OCI-LY7 (cell line): ENCODE measurements at regions not wholly inside any gene's neighbourhood (a gene's known extent, or its start where the extent isn't known, plus 50 kb on each side); places are given as distances from the start of the nearest gene placed in this dataset.

Experiments used
- BruUV-seq: library from RNA; stranded (reverse); fragments of 400-500 nt; replicated peaks from 2 replicates; lab custom pipeline; 2021; lab: Mats Ljungman, UMichigan
- CTCF ChIA-PET: fragments of 300-600 bp; sonication (Branson Sonifier 250); formaldehyde crosslinking; loops from one replicate; lab custom pipeline; 2022; ENCODE audit warnings: antibody characterized with exemption; ENCODE audit not compliant: unreplicated experiment; lab: Charles Lee
- POLR2A ChIA-PET: fragments of 300-600 bp; sonication (Branson Sonifier 250); formaldehyde crosslinking; loops from one replicate; lab custom pipeline; 2022; ENCODE audit warnings: antibody characterized with exemption; lab: Charles Lee
- DNase-seq: peaks from one replicate; pipeline ENCODE4 v3.0.0-alpha.2; 2015; ENCODE audit warnings: low spot score
- H2AFZ ChIP-seq: fragments of 200-600 bp; sonication (generic), shearing (Covaris generic); 2 replicates; pipeline ENCODE4 v1.6.1; 2014; ENCODE audit warnings: mild to moderate bottlenecking, antibody characterized with exemption, low read length, moderate library complexity
- H3K27ac ChIP-seq: fragments of 200-600 bp; sonication (generic); 2 replicates; pipeline ENCODE4 v1.5.1; 2014; ENCODE audit warnings: mixed run types, low read depth, mild to moderate bottlenecking, moderate library complexity, low read length, inconsistent platforms; ENCODE audit not compliant: poor library complexity, severe bottlenecking
- H3K36me3 ChIP-seq: fragments of 200-600 bp; sonication (generic); 2 replicates; pipeline ENCODE4 v1.6.1; 2014; ENCODE audit warnings: mild to moderate bottlenecking, antibody characterized with exemption, low read length, moderate library complexity, mixed read lengths; ENCODE audit not compliant: insufficient read depth
- H3K4me1 ChIP-seq: fragments of 200-600 bp; sonication (generic); 2 replicates; pipeline ENCODE4 v1.5.1; 2014; ENCODE audit warnings: mild to moderate bottlenecking, low read length; ENCODE audit not compliant: insufficient read depth, poor library complexity, severe bottlenecking
- H3K4me2 ChIP-seq: fragments of 200-600 bp; sonication (generic); 2 replicates; pipeline ENCODE4 v1.6.1; 2014; ENCODE audit warnings: mild to moderate bottlenecking, low read length
- H3K4me3 ChIP-seq: fragments of 200-600 bp; sonication (generic); 2 replicates; pipeline ENCODE4 v1.5.1; 2014; ENCODE audit warnings: mild to moderate bottlenecking, low read depth, low read length; ENCODE audit not compliant: poor library complexity, severe bottlenecking
- H3K79me2 ChIP-seq: fragments of 200-600 bp; sonication (generic); 2 replicates; pipeline ENCODE4 v1.6.1; 2016; ENCODE audit warnings: low read depth, mild to moderate bottlenecking, low read length, moderate library complexity, mixed read lengths; ENCODE audit not compliant: insufficient read depth
- H3K9me2 ChIP-seq: fragments of 200-600 bp; sonication (generic); 2 replicates; pipeline ENCODE4 v1.6.1; 2016; ENCODE audit warnings: mild to moderate bottlenecking, low read length, mixed read lengths; ENCODE audit not compliant: insufficient read depth
- H3K9me3 ChIP-seq: fragments of 200-600 bp; sonication (generic); 2 replicates; pipeline ENCODE4 v1.6.1; 2014; ENCODE audit warnings: mild to moderate bottlenecking, mixed run types, low read length, mixed read lengths
- H4K20me1 ChIP-seq: fragments of 200-600 bp; sonication (generic); 2 replicates; pipeline ENCODE4 v1.6.1; 2014; ENCODE audit warnings: mild to moderate bottlenecking, antibody characterized with exemption, low read length, moderate library complexity, mixed read lengths; ENCODE audit not compliant: insufficient read depth
- EZH2phosphoT487 ChIP-seq: fragments of 200-600 bp; sonication (generic); IDR thresholded peaks from 2 replicates; pipeline ENCODE4 v1.6.1; 2018; ENCODE audit warnings: low read depth, borderline replicate concordance, mild to moderate bottlenecking, mixed run types, antibody characterized with exemption, low read length, moderate library complexity, mixed read lengths
- intact Hi-C: fragments of 100-400 bp; cut with micrococcal nuclease; formaldehyde crosslinking; loops from one replicate; pipeline ENCODE4 v1.10.0; 2022; ENCODE audit not compliant: unreplicated experiment
- TF ChIP-seq, protein P1 (sequence below): fragments of 200-600 bp; sonication (generic); conservative IDR thresholded peaks from 2 replicates; pipeline ENCODE4 v1.5.1; 2014; ENCODE audit warnings: mild to moderate bottlenecking, antibody characterized with exemption, low read length, moderate library complexity, mixed read lengths

DNA sequence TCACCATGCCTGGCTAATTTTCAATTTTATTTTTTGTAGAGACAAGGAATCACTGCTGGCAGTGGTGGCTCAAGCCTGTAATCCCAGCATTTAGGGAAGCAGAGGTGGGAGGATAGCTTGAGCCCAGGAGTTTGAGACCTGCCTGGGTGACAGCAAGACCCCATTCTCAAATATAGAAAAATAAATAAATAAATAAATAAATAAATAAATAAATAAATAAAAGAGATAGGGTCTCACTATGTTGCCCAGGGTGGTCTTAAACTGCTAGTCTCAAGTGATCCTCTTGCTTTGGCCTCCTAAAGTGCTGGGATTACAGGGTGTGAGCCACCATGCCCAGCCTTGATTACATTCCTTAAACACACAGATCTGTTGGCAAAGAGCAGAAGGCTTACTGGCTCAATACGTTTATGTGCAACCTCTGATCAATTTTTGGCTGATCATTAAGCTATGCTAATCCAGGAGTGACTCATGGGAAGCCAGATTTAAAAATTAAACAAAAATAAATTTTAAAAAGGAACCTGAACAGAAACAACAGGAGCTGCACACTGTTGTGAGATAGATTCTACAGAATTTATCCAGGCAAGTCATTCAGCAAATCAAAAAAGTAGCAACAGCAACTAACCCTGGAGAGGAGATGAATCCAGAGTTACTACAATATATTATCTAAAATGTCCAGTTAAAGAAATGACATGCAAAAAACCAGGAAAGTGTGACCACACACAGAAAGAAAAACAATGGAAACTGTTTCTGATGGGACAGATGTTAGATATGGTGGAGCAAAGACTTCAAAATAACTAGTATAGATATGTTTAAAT lies 79.4 kb downstream of the RPE65 start:
- ChIA-PET CTCF (no interaction called here), POLR2A (interaction anchor here (1.0 to 1.3 kb wide), 2 partner anchors 8 to 12 kb away, joined by 3 to 4 read pairs; no protein-coding TSS in a partner anchor)
- H3K36me3 ChIP-seq = no peaks in the 10 kb centered on the region
- no peaks in the 10 kb centered on the region for H3K9me2 ChIP-seq
- H3K27ac ChIP-seq = no peak overlapping the region
- H3K4me1 ChIP-seq = no peaks in the 10 kb centered on the region
- H3K79me2 ChIP-seq = no peaks in the 10 kb centered on the region
- no peak for TF ChIP-seq EZH2phosphoT487
- H3K4me2 ChIP-seq = no peak overlapping the region
- H2AFZ ChIP-seq = no peak overlapping the region
- H3K4me3 ChIP-seq = no peak overlapping the region
- DNase-seq = no peak
- H4K20me1 ChIP-seq = no peaks in the 10 kb centered on the region
- BruUV-seq = no TSS peak
- intact Hi-C loops = no loop called here
- no peaks in the 10 kb centered on the region for H3K9me3 ChIP-seq

DNA sequence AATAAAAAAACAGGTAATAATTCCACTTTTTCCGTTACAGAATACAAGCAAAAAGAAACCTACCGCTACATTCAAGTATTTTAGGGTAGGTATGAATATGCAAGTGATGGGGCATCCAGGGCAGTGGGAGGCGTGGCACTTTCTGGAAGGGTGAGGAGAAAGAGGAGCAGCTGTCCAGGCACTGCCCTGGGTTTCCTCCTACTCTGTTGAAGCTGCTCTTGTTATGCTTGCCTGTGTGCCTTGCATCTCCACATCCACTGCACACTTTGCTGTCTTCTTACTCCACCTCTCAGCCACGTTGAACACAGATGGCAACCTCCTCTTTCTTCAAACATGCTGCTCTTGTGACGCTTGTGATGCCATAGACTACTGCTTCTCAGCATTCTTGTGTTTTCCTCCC lies 83.2 kb downstream of the RPE65 start:
- POLR2A ChIA-PET = interaction anchor here (0.7 to 1.6 kb wide), 4 partner anchors 11 to 897 kb away, joined by 3 to 4 read pairs (median 3); no protein-coding TSS in a partner anchor

DNA sequence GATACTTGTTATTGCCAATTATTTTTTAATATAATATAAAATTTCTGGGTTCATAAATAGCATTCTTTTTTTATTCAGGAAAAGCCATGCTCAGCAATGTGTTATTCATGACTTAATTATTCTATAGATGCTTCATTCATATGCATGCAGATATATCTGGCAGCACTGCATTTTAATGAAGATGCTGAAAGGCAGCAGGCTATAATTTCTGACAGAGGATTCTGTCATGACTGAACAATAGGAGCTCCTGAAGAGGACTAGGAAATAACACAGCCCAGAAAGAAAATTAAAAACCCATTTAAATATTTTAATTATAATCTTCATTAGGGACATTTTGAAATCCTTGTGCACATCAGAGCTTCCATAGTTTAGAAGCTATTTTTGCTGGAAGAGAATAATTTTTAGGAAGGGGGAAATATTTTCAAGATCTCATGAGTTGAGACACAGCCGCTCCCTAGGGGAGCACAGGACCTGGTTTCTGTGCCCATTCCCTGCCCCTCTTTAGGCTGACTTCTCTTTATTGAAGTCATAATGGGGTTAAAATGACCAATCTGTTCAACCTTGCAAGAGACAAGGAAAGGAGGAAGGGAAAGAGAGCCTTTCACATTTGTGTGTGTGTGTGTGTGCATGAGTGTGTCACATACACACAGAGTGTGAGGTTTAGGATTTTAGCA lies 83.9 kb downstream of the RPE65 start:
- no peaks in the 10 kb centered on the region for H3K36me3 ChIP-seq
- H3K4me2 ChIP-seq = no peak overlapping the region
- no peak for TF ChIP-seq EZH2phosphoT487
- DNase-seq = no peak
- H3K9me2 ChIP-seq = no peaks in the 10 kb centered on the region
- no peaks in the 10 kb centered on the region for H3K9me3 ChIP-seq
- no peak overlapping the region for H2AFZ ChIP-seq
- ChIA-PET CTCF (interaction anchor here (1.5 kb wide), 1 partner anchor 17 kb away, joined by 4 read pairs; no protein-coding TSS in a partner anchor), POLR2A (interaction anchor here (0.8 to 1.6 kb wide), 3 partner anchors 10 to 62 kb away, joined by 3 to 4 read pairs (median 4); no protein-coding TSS in a partner anchor)
- BruUV-seq = no TSS peak
- H3K27ac ChIP-seq = no peak overlapping the region
- no peaks in the 10 kb centered on the region for H4K20me1 ChIP-seq
- intact Hi-C loops = no loop called here
- H3K79me2 ChIP-seq = no peaks in the 10 kb centered on the region
- no peak overlapping the region for H3K4me3 ChIP-seq
- no peaks in the 10 kb centered on the region for H3K4me1 ChIP-seq

More for the DNA sequence above, 83.2 kb downstream of the RPE65 start:
- H3K27ac ChIP-seq = no peak overlapping the region
- H4K20me1 ChIP-seq = no peaks in the 10 kb centered on the region
- H3K36me3 ChIP-seq = no peaks in the 10 kb centered on the region
- H3K79me2 ChIP-seq = no peaks in the 10 kb centered on the region
- CTCF ChIA-PET = interaction anchor here (1.5 kb wide), 1 partner anchor 16 kb away, joined by 4 read pairs; no protein-coding TSS in a partner anchor
- no peaks in the 10 kb centered on the region for H3K4me1 ChIP-seq
- DNase-seq = no peak
- H3K9me3 ChIP-seq = no peaks in the 10 kb centered on the region
- no peak overlapping the region for H3K4me3 ChIP-seq
- no TSS peak for BruUV-seq
- no peak overlapping the region for H2AFZ ChIP-seq
- intact Hi-C loops = no loop called here
- no peak overlapping the region for H3K4me2 ChIP-seq
- TF ChIP-seq, protein P1, sequence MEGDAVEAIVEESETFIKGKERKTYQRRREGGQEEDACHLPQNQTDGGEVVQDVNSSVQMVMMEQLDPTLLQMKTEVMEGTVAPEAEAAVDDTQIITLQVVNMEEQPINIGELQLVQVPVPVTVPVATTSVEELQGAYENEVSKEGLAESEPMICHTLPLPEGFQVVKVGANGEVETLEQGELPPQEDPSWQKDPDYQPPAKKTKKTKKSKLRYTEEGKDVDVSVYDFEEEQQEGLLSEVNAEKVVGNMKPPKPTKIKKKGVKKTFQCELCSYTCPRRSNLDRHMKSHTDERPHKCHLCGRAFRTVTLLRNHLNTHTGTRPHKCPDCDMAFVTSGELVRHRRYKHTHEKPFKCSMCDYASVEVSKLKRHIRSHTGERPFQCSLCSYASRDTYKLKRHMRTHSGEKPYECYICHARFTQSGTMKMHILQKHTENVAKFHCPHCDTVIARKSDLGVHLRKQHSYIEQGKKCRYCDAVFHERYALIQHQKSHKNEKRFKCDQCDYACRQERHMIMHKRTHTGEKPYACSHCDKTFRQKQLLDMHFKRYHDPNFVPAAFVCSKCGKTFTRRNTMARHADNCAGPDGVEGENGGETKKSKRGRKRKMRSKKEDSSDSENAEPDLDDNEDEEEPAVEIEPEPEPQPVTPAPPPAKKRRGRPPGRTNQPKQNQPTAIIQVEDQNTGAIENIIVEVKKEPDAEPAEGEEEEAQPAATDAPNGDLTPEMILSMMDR = no peak
- TF ChIP-seq EZH2phosphoT487 = no peak
- H3K9me2 ChIP-seq = no peaks in the 10 kb centered on the region
